ENCODE measurements at regions not wholly inside any gene's neighbourhood (a gene's known extent, or its start where the extent isn't known, plus 50 kb on each side); places are given as distances from the start of the nearest gene placed in this dataset.
"Not testable (repeated sequence)": the region's sequence is repeated elsewhere in the genome, so short reads cannot be mapped to it uniquely, and the experiment has no call there.

DNA sequence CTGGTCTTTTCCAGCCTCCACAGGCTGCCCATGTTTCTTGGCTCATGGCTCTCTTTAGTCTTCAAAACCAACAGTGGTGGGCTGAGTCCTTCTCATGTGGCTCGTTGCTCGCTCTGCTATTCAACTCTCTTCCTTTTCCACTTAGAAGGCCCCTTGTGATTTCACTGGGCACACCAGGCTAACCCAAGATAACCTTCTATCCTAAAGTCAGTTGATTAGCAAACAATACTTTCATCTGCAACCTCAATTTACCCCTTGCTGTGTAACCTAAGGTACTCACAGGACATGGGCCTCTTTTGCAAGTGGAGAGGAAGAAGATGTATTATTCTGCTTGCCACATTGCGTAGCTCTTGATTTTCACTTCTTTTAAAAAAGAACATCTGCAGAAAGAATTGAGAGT, 79.6 kb downstream of the UTRN start:
- DNase-seq (ENCODE audit: low read depth, low spot score) (no peak), ATAC-seq (no peak)
- intact Hi-C loops (cut with micrococcal nuclease; ENCODE audit: unreplicated experiment) (no loop called here), in situ Hi-C loops (cut with HindIII; ENCODE audit: low pct_unique_long_range_greater_than_20kb, low sequenced_read_pairs) (no loop called here)
- CTCF ChIA-PET = no interaction called here
- no peaks in the 10 kb centered on the region for H3K27me3 ChIP-seq (ENCODE audit: control insufficient read depth, insufficient read depth, low read length)
- H3K4me1 ChIP-seq (ENCODE audit: control insufficient read depth, insufficient read depth, low read length) = peaks cover 36% of the 10 kb centered on the region
- H3K27ac ChIP-seq (ENCODE audit: low read length) = peak overlapping the region; percentile 57; the same call in 1 of the 2 replicates
- BruUV-seq (replicated peaks) = no TSS peak
- H3K4me3 ChIP-seq (ENCODE audit: low read depth in 2 of 2, low read length in 2 of 2) = no peak overlapping the region
- H3K36me3 ChIP-seq (ENCODE audit: control insufficient read depth, insufficient read depth, low read length) = no peaks in the 10 kb centered on the region
- POLR2A ChIA-PET = interaction anchor here (0.7 kb wide), 1 partner anchor 81 kb away, joined by 4 read pairs; no protein-coding TSS in a partner anchor
- no peaks in the 10 kb centered on the region for H3K9me3 ChIP-seq (ENCODE audit: control insufficient read depth, insufficient read depth, low read depth, low read length)
- TF ChIP-seq TCF7L2 (IDR thresholded peaks at IDR 0.05; ENCODE audit: low read depth, low read length) (no peak), POLR2AphosphoS5 (IDR thresholded peaks at IDR 0.05; ENCODE audit: low read depth, low read length) (no peak), SIN3A (IDR thresholded peaks at IDR 0.05; ENCODE audit: borderline replicate concordance, insufficient read depth, low read depth, low read length) (no peak), CTCF (IDR thresholded peaks at IDR 0.05) (no peak)
- TF ChIP-seq, protein P1, sequence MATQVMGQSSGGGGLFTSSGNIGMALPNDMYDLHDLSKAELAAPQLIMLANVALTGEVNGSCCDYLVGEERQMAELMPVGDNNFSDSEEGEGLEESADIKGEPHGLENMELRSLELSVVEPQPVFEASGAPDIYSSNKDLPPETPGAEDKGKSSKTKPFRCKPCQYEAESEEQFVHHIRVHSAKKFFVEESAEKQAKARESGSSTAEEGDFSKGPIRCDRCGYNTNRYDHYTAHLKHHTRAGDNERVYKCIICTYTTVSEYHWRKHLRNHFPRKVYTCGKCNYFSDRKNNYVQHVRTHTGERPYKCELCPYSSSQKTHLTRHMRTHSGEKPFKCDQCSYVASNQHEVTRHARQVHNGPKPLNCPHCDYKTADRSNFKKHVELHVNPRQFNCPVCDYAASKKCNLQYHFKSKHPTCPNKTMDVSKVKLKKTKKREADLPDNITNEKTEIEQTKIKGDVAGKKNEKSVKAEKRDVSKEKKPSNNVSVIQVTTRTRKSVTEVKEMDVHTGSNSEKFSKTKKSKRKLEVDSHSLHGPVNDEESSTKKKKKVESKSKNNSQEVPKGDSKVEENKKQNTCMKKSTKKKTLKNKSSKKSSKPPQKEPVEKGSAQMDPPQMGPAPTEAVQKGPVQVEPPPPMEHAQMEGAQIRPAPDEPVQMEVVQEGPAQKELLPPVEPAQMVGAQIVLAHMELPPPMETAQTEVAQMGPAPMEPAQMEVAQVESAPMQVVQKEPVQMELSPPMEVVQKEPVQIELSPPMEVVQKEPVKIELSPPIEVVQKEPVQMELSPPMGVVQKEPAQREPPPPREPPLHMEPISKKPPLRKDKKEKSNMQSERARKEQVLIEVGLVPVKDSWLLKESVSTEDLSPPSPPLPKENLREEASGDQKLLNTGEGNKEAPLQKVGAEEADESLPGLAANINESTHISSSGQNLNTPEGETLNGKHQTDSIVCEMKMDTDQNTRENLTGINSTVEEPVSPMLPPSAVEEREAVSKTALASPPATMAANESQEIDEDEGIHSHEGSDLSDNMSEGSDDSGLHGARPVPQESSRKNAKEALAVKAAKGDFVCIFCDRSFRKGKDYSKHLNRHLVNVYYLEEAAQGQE (IDR thresholded peaks at IDR 0.05; ENCODE audit: insufficient read depth in 1 of 2, low read depth in 2 of 2, low read length in 1 of 2) = no peak

DNA sequence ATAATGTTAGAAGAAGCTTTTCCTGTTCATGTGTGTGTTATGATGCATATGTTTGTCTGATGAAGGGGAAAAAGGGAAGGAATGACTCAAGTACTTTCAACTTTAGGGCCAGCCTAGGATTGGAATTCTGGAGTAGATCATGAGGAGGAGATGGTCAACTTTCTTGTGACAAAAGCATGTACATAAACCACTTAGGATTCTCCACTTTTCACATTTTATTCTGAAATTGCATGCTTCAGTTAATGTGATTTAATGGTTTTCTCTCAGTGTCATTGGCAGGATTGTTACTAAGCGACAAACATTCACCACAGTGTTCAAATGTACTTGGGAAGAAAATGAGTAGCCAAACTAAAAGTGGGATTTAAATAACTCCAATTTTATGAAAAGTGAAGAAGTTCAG, 80.1 kb downstream of the UTRN start:
- Histone ChIP-seq H3K27me3 (ENCODE audit: control insufficient read depth, insufficient read depth, low read length) (no peaks in the 10 kb centered on the region), H3K4me3 (ENCODE audit: low read depth in 2 of 2, low read length in 2 of 2) (no peak overlapping the region), H3K27ac (ENCODE audit: low read length) (peak overlapping the region; percentile 57; the same call in 1 of the 2 replicates), H3K9me3 (ENCODE audit: control insufficient read depth, insufficient read depth, low read depth, low read length) (no peaks in the 10 kb centered on the region), H3K36me3 (ENCODE audit: control insufficient read depth, insufficient read depth, low read length) (no peaks in the 10 kb centered on the region), H3K4me1 (ENCODE audit: control insufficient read depth, insufficient read depth, low read length) (peaks cover 33% of the 10 kb centered on the region)
- no peak for TF ChIP-seq TCF7L2 (IDR thresholded peaks at IDR 0.05; ENCODE audit: low read depth, low read length)
- no peak for TF ChIP-seq CTCF (IDR thresholded peaks at IDR 0.05)
- TF ChIP-seq SIN3A (IDR thresholded peaks at IDR 0.05; ENCODE audit: borderline replicate concordance, insufficient read depth, low read depth, low read length) = no peak
- TF ChIP-seq, protein P1 (IDR thresholded peaks at IDR 0.05; ENCODE audit: insufficient read depth in 1 of 2, low read depth in 2 of 2, low read length in 1 of 2) = no peak
- TF ChIP-seq POLR2AphosphoS5 (IDR thresholded peaks at IDR 0.05; ENCODE audit: low read depth, low read length) = no peak
- intact Hi-C loops (cut with micrococcal nuclease; ENCODE audit: unreplicated experiment) (no loop called here), in situ Hi-C loops (cut with HindIII; ENCODE audit: low pct_unique_long_range_greater_than_20kb, low sequenced_read_pairs) (no loop called here)
- DNase-seq (ENCODE audit: low read depth, low spot score) (no peak), ATAC-seq (no peak)
- CTCF ChIA-PET = no interaction called here
- POLR2A ChIA-PET = no interaction called here
- no TSS peak for BruUV-seq (replicated peaks)

DNA sequence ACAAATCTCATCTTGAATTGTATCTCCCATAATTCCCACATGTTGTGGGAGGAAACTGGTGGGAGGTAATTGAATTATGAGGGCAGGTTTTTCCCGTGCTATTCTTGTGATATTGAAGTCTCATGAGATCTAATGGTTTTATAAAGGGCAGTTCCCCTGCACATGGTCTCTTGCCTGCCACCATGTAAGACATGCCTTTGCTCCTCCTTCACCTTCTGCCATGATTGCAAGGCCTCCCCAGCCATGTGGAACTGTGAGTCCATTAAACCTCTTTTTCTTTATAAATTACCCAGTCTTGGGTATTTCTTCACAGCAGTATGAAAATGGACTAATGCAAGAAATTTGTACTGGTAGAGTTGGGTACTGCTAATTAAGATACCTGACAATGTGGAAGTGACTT, 84.6 kb downstream of the UTRN start:
- POLR2A ChIA-PET; intact Hi-C loops (cut with micrococcal nuclease; ENCODE audit: unreplicated experiment); H3K27ac ChIP-seq (ENCODE audit: low read length); H3K36me3 ChIP-seq (ENCODE audit: control insufficient read depth, insufficient read depth, low read length); ATAC-seq; H3K9me3 ChIP-seq (ENCODE audit: control insufficient read depth, insufficient read depth, low read depth, low read length); in situ Hi-C loops (cut with HindIII; ENCODE audit: low pct_unique_long_range_greater_than_20kb, low sequenced_read_pairs); CTCF ChIA-PET; BruUV-seq (replicated peaks); H3K27me3 ChIP-seq (ENCODE audit: control insufficient read depth, insufficient read depth, low read length); DNase-seq (ENCODE audit: low read depth, low spot score); H3K4me3 ChIP-seq (ENCODE audit: low read depth in 2 of 2, low read length in 2 of 2); H3K4me1 ChIP-seq (ENCODE audit: control insufficient read depth, insufficient read depth, low read length): not testable (repeated sequence)
